ENCODE measurements at regions not wholly inside any gene's neighbourhood (a gene's known extent, or its start where the extent isn't known, plus 50 kb on each side); places are given as distances from the start of the nearest gene placed in this dataset.
"Not testable (repeated sequence)": the region's sequence is repeated elsewhere in the genome, so short reads cannot be mapped to it uniquely, and the experiment has no call there.

- no peak for DNase-seq
These were observed 448.0 kb downstream of the KCNT2 start for GRCh38 chr1:196160066-196160795.

- DNase-seq, result no peak
These were observed 452.7 kb downstream of the KCNT2 start for GRCh38 chr1:196155586-196155985.

GRCh38 chr1:196152975-196153374, 455.3 kb downstream of the KCNT2 start:
- no peak for DNase-seq

- no peak for DNase-seq
These were observed 456.2 kb downstream of the KCNT2 start for GRCh38 chr1:196152086-196152485.

GRCh38 chr1:196148367-196148970, 459.8 kb downstream of the KCNT2 start:
- DNase-seq, result no peak

GRCh38 chr1:196147530-196147929, 460.7 kb downstream of the KCNT2 start:
- DNase-seq, result no peak

GRCh38 chr1:196145151-196145550, 463.1 kb downstream of the KCNT2 start:
- not testable (repeated sequence) for DNase-seq

GRCh38 chr1:196144588-196144987, 463.7 kb downstream of the KCNT2 start:
- no peak for DNase-seq

GRCh38 chr1:196143602-196144342, 464.5 kb downstream of the KCNT2 start:
- no peak for DNase-seq

- no peak for DNase-seq
These were observed 466.1 kb downstream of the KCNT2 start for GRCh38 chr1:196142111-196142640.

GRCh38 chr1:196136396-196136795, 471.8 kb downstream of the KCNT2 start:
- DNase-seq, result no peak

GRCh38 chr1:196131691-196132090, 476.5 kb downstream of the KCNT2 start:
- DNase-seq, result no peak

- DNase-seq, result no peak
These were observed 479.4 kb downstream of the KCNT2 start for GRCh38 chr1:196128835-196129234.

- DNase-seq, result no peak
These were observed 487.1 kb downstream of the KCNT2 start for GRCh38 chr1:196121181-196121580.

- no peak for DNase-seq
These were observed 492.6 kb downstream of the KCNT2 start for GRCh38 chr1:196115646-196116045.

GRCh38 chr1:196114193-196114592, 494.0 kb downstream of the KCNT2 start:
- no peak for DNase-seq

- DNase-seq, result not testable (repeated sequence)
These were observed 499.2 kb downstream of the KCNT2 start for GRCh38 chr1:196108990-196109389.

GRCh38 chr1:196105901-196106300, 502.3 kb downstream of the KCNT2 start:
- no peak for DNase-seq

GRCh38 chr1:196102826-196103225, 505.4 kb downstream of the KCNT2 start:
- DNase-seq, result no peak

- DNase-seq, result no peak
These were observed 510.2 kb downstream of the KCNT2 start for GRCh38 chr1:196098000-196098399.

- DNase-seq, result no peak
These were observed 513.4 kb downstream of the KCNT2 start for GRCh38 chr1:196094821-196095220.

GRCh38 chr1:196091397-196092135, 516.7 kb downstream of the KCNT2 start:
- DNase-seq, result no peak

GRCh38 chr1:196090226-196090625, 518.0 kb downstream of the KCNT2 start:
- DNase-seq, result no peak
